GM23338 (cell line): ENCODE measurements at regions not wholly inside any gene's neighbourhood (a gene's known extent, or its start where the extent isn't known, plus 50 kb on each side); places are given as distances from the start of the nearest gene placed in this dataset.
A peak's percentile ranks its signal among the peaks of the same experiment; 100 is the strongest.

Source experiments
- ATAC-seq: fragments of 200-7000 bp; cut with Tn5 transposase; 3 replicates; pipeline ENCODE4 v1.9.1; 2020
- DNase-seq: peaks from one replicate; pipeline ENCODE4 v3.0.0-alpha.2; 2015; ENCODE audit warnings: low spot score
- H2AFZ ChIP-seq: fragments of 200-600 bp; sonication (generic); 2 replicates; pipeline ENCODE4 v1.8.0; 2016; ENCODE audit warnings: antibody characterized with exemption, mild to moderate bottlenecking, moderate library complexity
- H3F3A ChIP-seq: fragments of 200-600 bp; sonication (generic); replicated peaks from 2 replicates; pipeline ENCODE4 v1.8.0; 2017; ENCODE audit warnings: antibody characterized with exemption, mixed run types, low read depth
- H3K27ac ChIP-seq: fragments of 200-600 bp; sonication (generic); 2 replicates; pipeline ENCODE4 v1.6.1; 2016; ENCODE audit warnings: low read depth
- H3K27me3 ChIP-seq: fragments of 200-600 bp; sonication (generic); 2 replicates; pipeline ENCODE4 v1.8.0; 2016; ENCODE audit warnings: mild to moderate bottlenecking, mixed run types, moderate library complexity; ENCODE audit not compliant: insufficient read depth
- H3K36me3 ChIP-seq: fragments of 200-600 bp; sonication (generic); 2 replicates; pipeline ENCODE4 v1.8.0; 2016; ENCODE audit warnings: mild to moderate bottlenecking; ENCODE audit not compliant: insufficient read depth
- H3K4me1 ChIP-seq: fragments of 200-600 bp; sonication (generic); 2 replicates; pipeline ENCODE4 v1.8.0; 2016; ENCODE audit warnings: mild to moderate bottlenecking, moderate library complexity; ENCODE audit not compliant: insufficient read depth
- H3K4me2 ChIP-seq: fragments of 200-600 bp; sonication (generic); 2 replicates; pipeline ENCODE4 v1.7.1; 2017; ENCODE audit warnings: mixed run types
- H3K4me3 ChIP-seq: fragments of 200-600 bp; sonication (generic); 2 replicates; pipeline ENCODE4 v1.6.1; 2016; ENCODE audit warnings: mixed run types
- H3K79me2 ChIP-seq: fragments of 200-600 bp; sonication (generic); replicated peaks from 2 replicates; pipeline ENCODE4 v1.8.0; 2017; ENCODE audit warnings: mild to moderate bottlenecking; ENCODE audit not compliant: insufficient read depth
- H3K9me2 ChIP-seq: fragments of 200-600 bp; sonication (generic); 2 replicates; pipeline ENCODE4 v1.8.0; 2017; ENCODE audit not compliant: insufficient read depth
- H4K20me1 ChIP-seq: fragments of 200-600 bp; sonication (generic); replicated peaks from 2 replicates; pipeline ENCODE4 v1.8.0; 2017; ENCODE audit warnings: mild to moderate bottlenecking; ENCODE audit not compliant: insufficient read depth
- H3K27ac Mint-ChIP-seq: 2 replicates; pipeline ENCODE4 v1.8.0; 2020; ENCODE audit warnings: inconsistent platforms, mild to moderate bottlenecking, moderate library complexity, mixed read lengths
- H3K27me3 Mint-ChIP-seq: 3 replicates; pipeline ENCODE4 v1.8.0; 2022; ENCODE audit warnings: low read depth, mild to moderate bottlenecking, moderate library complexity, mixed read lengths, inconsistent platforms; ENCODE audit not compliant: insufficient read depth, poor library complexity
- H3K36me3 Mint-ChIP-seq: 3 replicates; pipeline ENCODE4 v1.8.0; 2021; ENCODE audit warnings: low read depth, mild to moderate bottlenecking, inconsistent platforms, moderate library complexity, mixed read lengths
- H3K4me1 Mint-ChIP-seq: 3 replicates; pipeline ENCODE4 v1.8.0; 2020; ENCODE audit warnings: mild to moderate bottlenecking, inconsistent platforms, mixed read lengths
- H3K4me3 Mint-ChIP-seq: 3 replicates; pipeline ENCODE4 v1.8.0; 2021; ENCODE audit warnings: moderate library complexity, mild to moderate bottlenecking, inconsistent platforms, mixed read lengths
- H3K9me3 Mint-ChIP-seq: 3 replicates; pipeline ENCODE4 v1.8.0; 2020; ENCODE audit warnings: moderate library complexity, mild to moderate bottlenecking, inconsistent platforms, mixed read lengths
- CTCF ChIP-seq, 2 experiments: fragments of 200-600 bp in 1 of 2; sonication (generic) in 1 of 2; conservative IDR thresholded peaks; 2 replicates each; pipeline versions ENCODE4 v1.5.1 to v1.6.1; 2016 to 2017; ENCODE audit warnings: antibody characterized with exemption in 2 of 2, low read depth in 2 of 2, mild to moderate bottlenecking in 2 of 2, moderate library complexity in 1 of 2
- ETS1 ChIP-seq: IDR thresholded peaks from 2 replicates; pipeline ENCODE4 v1.6.1; 2016; ENCODE audit warnings: antibody characterized with exemption
- EZH2 ChIP-seq: fragments of 200-600 bp; sonication (generic); IDR thresholded peaks from one replicate; pipeline ENCODE4 v1.8.0; 2017; ENCODE audit warnings: antibody characterized with exemption, mild to moderate bottlenecking, low read depth; ENCODE audit not compliant: unreplicated experiment
- NANOG ChIP-seq: IDR thresholded peaks from 2 replicates; pipeline ENCODE4 v1.6.1; 2016; ENCODE audit warnings: antibody characterized with exemption, borderline replicate concordance
- POLR2AphosphoS5 ChIP-seq: IDR thresholded peaks from 2 replicates; pipeline ENCODE4 v1.6.1; 2016; ENCODE audit warnings: antibody characterized with exemption, low read depth
- STAT1 ChIP-seq: IDR thresholded peaks from one replicate; pipeline ENCODE4 v1.6.1; 2016; ENCODE audit warnings: antibody characterized with exemption; ENCODE audit not compliant: unreplicated experiment
- ZNF331 ChIP-seq: fragments of 250-450 bp; sonication (Bioruptor Pico); IDR thresholded peaks from 2 replicates; pipeline ENCODE4 v1.5.0; 2020; ENCODE audit warnings: low read depth, mild to moderate bottlenecking, moderate library complexity
- TF ChIP-seq, protein P1 (sequence below): IDR thresholded peaks from one replicate; pipeline ENCODE4 v1.6.1; 2018; ENCODE audit warnings: antibody characterized with exemption; ENCODE audit not compliant: unreplicated experiment

DNA sequence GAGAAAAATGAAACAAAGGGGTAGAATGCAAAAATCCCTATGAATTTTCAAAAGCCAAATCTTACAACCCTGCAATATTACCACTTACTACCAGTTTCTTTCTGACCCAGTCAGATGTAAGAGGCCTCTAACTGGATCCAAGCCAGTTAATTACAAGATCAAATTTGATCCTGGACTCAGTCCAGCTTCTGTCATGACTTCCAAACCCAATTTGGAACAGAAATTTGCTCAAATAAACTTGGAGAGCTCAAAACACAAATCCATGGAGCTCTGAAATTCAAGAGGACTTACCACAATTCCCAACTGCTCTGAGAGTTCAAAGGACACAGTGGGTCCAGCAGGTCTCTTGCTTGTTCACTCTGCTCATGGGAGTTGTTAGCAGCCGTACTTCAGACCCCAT is 1271.7 kb upstream of the SLC39A10 start:
- Histone ChIP-seq H3K4me3 (no peak overlapping the region), H3K27me3 (no peaks in the 10 kb centered on the region), H3K4me1 (no peaks in the 10 kb centered on the region), H3K36me3 (peaks cover 19% of the 10 kb centered on the region), H4K20me1 (no peaks in the 10 kb centered on the region), H3F3A (no peaks in the 10 kb centered on the region), H2AFZ (no peak overlapping the region), H3K27ac (no peak overlapping the region), H3K79me2 (no peaks in the 10 kb centered on the region), H3K4me2 (no peak overlapping the region), H3K9me2 (no peaks in the 10 kb centered on the region)
- no peak overlapping the region for H3K4me3 Mint-ChIP-seq
- no peaks in the 10 kb centered on the region for H3K27me3 Mint-ChIP-seq
- ATAC-seq = no peak
- TF ChIP-seq NANOG (no peak), EZH2 (no peak), ZNF331 (CRISPR knock-in tag) (no peak), CTCF (conservative IDR thresholded peaks at IDR 0.05; ENCODE audit: low read depth in 2 of 2) (no peak)
- TF ChIP-seq, protein P1, sequence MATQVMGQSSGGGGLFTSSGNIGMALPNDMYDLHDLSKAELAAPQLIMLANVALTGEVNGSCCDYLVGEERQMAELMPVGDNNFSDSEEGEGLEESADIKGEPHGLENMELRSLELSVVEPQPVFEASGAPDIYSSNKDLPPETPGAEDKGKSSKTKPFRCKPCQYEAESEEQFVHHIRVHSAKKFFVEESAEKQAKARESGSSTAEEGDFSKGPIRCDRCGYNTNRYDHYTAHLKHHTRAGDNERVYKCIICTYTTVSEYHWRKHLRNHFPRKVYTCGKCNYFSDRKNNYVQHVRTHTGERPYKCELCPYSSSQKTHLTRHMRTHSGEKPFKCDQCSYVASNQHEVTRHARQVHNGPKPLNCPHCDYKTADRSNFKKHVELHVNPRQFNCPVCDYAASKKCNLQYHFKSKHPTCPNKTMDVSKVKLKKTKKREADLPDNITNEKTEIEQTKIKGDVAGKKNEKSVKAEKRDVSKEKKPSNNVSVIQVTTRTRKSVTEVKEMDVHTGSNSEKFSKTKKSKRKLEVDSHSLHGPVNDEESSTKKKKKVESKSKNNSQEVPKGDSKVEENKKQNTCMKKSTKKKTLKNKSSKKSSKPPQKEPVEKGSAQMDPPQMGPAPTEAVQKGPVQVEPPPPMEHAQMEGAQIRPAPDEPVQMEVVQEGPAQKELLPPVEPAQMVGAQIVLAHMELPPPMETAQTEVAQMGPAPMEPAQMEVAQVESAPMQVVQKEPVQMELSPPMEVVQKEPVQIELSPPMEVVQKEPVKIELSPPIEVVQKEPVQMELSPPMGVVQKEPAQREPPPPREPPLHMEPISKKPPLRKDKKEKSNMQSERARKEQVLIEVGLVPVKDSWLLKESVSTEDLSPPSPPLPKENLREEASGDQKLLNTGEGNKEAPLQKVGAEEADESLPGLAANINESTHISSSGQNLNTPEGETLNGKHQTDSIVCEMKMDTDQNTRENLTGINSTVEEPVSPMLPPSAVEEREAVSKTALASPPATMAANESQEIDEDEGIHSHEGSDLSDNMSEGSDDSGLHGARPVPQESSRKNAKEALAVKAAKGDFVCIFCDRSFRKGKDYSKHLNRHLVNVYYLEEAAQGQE = no peak
- peaks cover 54% of the 10 kb centered on the region for H3K9me3 Mint-ChIP-seq
- peaks cover 23% of the 10 kb centered on the region for H3K36me3 Mint-ChIP-seq
- H3K4me1 Mint-ChIP-seq = no peaks in the 10 kb centered on the region
- no peak overlapping the region for H3K27ac Mint-ChIP-seq
- no peak for DNase-seq

- peak; percentile 49 for DNase-seq
- H4K20me1 ChIP-seq = no peaks in the 10 kb centered on the region
- no peaks in the 10 kb centered on the region for H3K79me2 ChIP-seq
- no peak overlapping the region for H3K4me2 ChIP-seq
- no peak overlapping the region for H2AFZ ChIP-seq
- H3K9me2 ChIP-seq = no peaks in the 10 kb centered on the region
- Mint-ChIP-seq H3K27ac (no peak overlapping the region), H3K9me3 (peaks cover 60% of the 10 kb centered on the region), H3K4me3 (no peak overlapping the region), H3K4me1 (no peaks in the 10 kb centered on the region), H3K36me3 (peaks cover 23% of the 10 kb centered on the region), H3K27me3 (no peaks in the 10 kb centered on the region)
- no peaks in the 10 kb centered on the region for H3K27me3 ChIP-seq
- H3K36me3 ChIP-seq = peaks cover 19% of the 10 kb centered on the region
- no peak for ATAC-seq
- no peak overlapping the region for H3K27ac ChIP-seq
- no peak overlapping the region for H3K4me3 ChIP-seq
- H3K4me1 ChIP-seq = no peaks in the 10 kb centered on the region
- H3F3A ChIP-seq = no peaks in the 10 kb centered on the region
- TF ChIP-seq, protein P1 = no peak
- no peak for TF ChIP-seq CTCF (conservative IDR thresholded peaks at IDR 0.05; ENCODE audit: low read depth in 2 of 2)
- TF ChIP-seq EZH2 = no peak
- no peak for TF ChIP-seq POLR2AphosphoS5
- TF ChIP-seq ETS1 = no peak
- no peak for TF ChIP-seq NANOG
- no peak for TF ChIP-seq STAT1
Observed at GRCh38 chr2:194383401-194383800, 1273.6 kb upstream of the SLC39A10 start.
